Transverse colon (tissue), 4 donors: ENCODE measurements at regions not wholly inside any gene's neighbourhood (a gene's known extent, or its start where the extent isn't known, plus 50 kb on each side); places are given as distances from the start of the nearest gene placed in this dataset.

Source experiments
- CTCF ChIP-seq, 5 experiments: fragments of 200-600 bp in 3 of 5; fragments of 450-650 bp in 2 of 5; sonication (generic) in 3 of 5; IDR thresholded peaks; 1 replicate in 2 of 5; 2 replicates in 3 of 5; pipeline ENCODE4 v1.5.1; 2016 to 2017; ENCODE audit warnings: antibody characterized with exemption in 5 of 5, inconsistent platforms in 3 of 5, mild to moderate bottlenecking in 2 of 5, moderate library complexity in 1 of 5
- POLR2AphosphoS5 ChIP-seq, 3 donors: sonication (generic); formaldehyde crosslinking; IDR thresholded peaks; one replicate each; pipeline ENCODE4 v1.6.1; 2016; ENCODE audit warnings: antibody characterized with exemption in 3 of 3

DNA sequence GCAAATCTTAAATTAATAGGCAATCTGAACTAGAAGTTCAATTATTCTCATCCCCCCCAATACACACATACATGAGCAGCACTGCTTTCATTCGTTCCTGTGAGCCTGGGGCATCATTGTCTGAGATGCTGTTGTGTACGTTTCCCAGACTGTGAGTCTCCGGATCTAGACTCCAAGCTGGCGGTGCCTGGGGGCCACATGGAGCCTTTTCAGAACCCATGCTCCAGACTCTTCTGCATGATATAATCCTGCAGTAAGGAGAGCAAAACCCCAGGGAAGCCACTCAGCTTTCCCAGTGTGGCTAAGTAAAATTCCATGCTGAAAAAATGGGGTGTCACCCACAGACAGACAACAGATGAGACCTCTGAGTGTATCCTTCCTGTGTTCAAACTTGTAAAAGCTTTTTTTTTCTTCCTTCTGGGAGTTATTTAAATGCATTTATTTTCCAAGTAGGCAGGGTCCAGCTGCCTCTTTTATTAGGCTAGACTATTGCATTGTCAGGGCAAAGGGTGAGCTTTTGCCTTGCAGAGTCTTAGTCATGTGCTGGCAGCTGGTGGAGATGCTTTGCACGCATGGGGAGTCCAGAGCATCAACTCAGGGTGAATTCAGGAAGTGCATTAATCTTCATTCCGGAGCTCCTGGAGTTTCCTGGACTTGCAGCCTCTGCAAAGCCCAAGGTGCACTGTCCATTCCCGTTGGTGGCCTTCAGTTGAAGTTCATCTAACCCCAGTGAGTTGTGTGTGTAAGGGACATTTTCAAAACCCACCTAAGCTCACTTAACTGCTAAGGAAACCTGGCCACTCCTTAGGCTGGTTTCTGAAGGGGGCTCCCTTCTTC lies 185.7 kb upstream of the ADO start:
- no peak for TF ChIP-seq CTCF (IDR thresholded peaks at IDR 0.05)
- no peak for TF ChIP-seq POLR2AphosphoS5 (IDR thresholded peaks at IDR 0.05)
